GM18499 (cell line): ENCODE measurements at regions not wholly inside any gene's neighbourhood (a gene's known extent, or its start where the extent isn't known, plus 50 kb on each side); places are given as distances from the start of the nearest gene placed in this dataset.

Experiments
- ATAC-seq: cut with Tn5 transposase; IDR thresholded peaks from one replicate; pipeline ENCODE4 v1.9.1; 2021; ENCODE audit warnings: moderate number of reproducible peaks; ENCODE audit not compliant: insufficient read depth, unreplicated experiment

- no peak for ATAC-seq
Measured at GRCh38 chr4:162952232-162952631, 214.5 kb downstream of the NAF1 start.

GRCh38 chr4:162945713-162946112 lies 221.0 kb downstream of the NAF1 start:
- ATAC-seq: no peak

- no peak for ATAC-seq
Measured at GRCh38 chr4:162943263-162943662, 223.4 kb downstream of the NAF1 start.

- ATAC-seq: no peak
Measured at GRCh38 chr4:162938738-162939485, 227.8 kb downstream of the NAF1 start.

- ATAC-seq: no peak
Measured at GRCh38 chr4:162935214-162935613, 231.5 kb downstream of the NAF1 start.

GRCh38 chr4:162931286-162931685 lies 235.4 kb downstream of the NAF1 start:
- no peak for ATAC-seq

GRCh38 chr4:162921178-162921785 lies 245.4 kb downstream of the NAF1 start:
- no peak for ATAC-seq

GRCh38 chr4:162920649-162921048 lies 246.0 kb downstream of the NAF1 start:
- ATAC-seq: no peak

- no peak for ATAC-seq
Measured at GRCh38 chr4:162912482-162912881, 254.2 kb downstream of the NAF1 start.

- no peak for ATAC-seq
Measured at GRCh38 chr4:162911349-162911748, 255.3 kb downstream of the NAF1 start.

GRCh38 chr4:162909952-162910351 lies 256.7 kb downstream of the NAF1 start:
- no peak for ATAC-seq

- ATAC-seq: no peak
Measured at GRCh38 chr4:162894387-162894786, 272.3 kb downstream of the NAF1 start.

- ATAC-seq: peak; percentile 100
Measured at GRCh38 chr4:162891788-162892707, 274.6 kb downstream of the NAF1 start.

GRCh38 chr4:162878096-162878495 lies 288.6 kb downstream of the NAF1 start:
- no peak for ATAC-seq

GRCh38 chr4:162874748-162875147 lies 291.9 kb downstream of the NAF1 start:
- ATAC-seq: no peak

GRCh38 chr4:162871990-162872389 lies 294.7 kb downstream of the NAF1 start:
- ATAC-seq: no peak

- ATAC-seq: no peak
Measured at GRCh38 chr4:162869157-162869556, 297.5 kb downstream of the NAF1 start.

GRCh38 chr4:162866565-162866964 lies 300.1 kb downstream of the NAF1 start:
- no peak for ATAC-seq

- ATAC-seq: no peak
Measured at GRCh38 chr4:162865102-162865501, 301.6 kb downstream of the NAF1 start.

GRCh38 chr4:162853788-162854187 lies 312.9 kb downstream of the NAF1 start:
- no peak for ATAC-seq

- no peak for ATAC-seq
Measured at GRCh38 chr4:162852642-162853041, 314.0 kb downstream of the NAF1 start.
